HK-2 (cell line): ENCODE measurements at regions not wholly inside any gene's neighbourhood (a gene's known extent, or its start where the extent isn't known, plus 50 kb on each side); places are given as distances from the start of the nearest gene placed in this dataset.

Experiments used
- DNase-seq: peaks from one replicate; pipeline ENCODE4 v3.0.0-alpha.2; 2018; ENCODE audit not compliant: unreplicated experiment

DNA sequence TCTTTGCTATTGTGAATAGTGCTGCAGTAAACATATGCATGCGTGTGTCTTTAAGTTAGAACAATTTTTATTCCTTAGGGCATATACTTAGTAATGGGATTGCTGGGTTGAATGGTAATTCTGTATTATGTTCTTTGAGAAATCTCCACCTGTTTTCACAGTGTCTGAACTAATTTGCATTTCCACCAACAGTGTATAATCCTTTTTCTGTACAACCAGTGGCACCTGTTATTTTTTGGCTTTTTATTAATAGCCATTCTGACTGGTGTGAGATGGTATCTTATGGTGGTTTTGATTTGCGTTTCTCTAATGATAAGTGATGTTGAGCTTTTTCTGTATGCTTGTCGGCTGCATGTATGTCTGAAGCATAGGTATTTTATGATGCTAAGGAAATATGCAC, 820.8 kb upstream of the MAP3K7 start:
- DNase-seq = no peak

DNA sequence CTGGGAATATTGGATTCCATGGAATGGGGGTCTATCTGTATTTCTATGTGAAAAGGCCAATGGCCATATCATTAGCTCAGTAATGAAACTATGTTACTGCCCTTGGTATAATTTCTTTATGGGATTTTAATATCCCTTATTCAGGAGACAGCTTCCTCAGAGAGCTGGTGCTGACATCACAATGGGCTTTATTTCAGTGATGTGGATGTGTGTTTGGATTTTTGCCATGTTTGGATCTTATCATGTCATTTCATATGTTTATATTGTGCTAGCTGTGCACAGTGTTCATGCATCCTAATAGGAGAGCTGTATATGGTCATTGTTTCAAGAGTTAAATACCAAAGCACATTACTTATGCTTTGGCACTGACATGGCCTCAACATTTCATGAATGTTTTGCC, 806.1 kb upstream of the MAP3K7 start:
- no peak for DNase-seq

DNA sequence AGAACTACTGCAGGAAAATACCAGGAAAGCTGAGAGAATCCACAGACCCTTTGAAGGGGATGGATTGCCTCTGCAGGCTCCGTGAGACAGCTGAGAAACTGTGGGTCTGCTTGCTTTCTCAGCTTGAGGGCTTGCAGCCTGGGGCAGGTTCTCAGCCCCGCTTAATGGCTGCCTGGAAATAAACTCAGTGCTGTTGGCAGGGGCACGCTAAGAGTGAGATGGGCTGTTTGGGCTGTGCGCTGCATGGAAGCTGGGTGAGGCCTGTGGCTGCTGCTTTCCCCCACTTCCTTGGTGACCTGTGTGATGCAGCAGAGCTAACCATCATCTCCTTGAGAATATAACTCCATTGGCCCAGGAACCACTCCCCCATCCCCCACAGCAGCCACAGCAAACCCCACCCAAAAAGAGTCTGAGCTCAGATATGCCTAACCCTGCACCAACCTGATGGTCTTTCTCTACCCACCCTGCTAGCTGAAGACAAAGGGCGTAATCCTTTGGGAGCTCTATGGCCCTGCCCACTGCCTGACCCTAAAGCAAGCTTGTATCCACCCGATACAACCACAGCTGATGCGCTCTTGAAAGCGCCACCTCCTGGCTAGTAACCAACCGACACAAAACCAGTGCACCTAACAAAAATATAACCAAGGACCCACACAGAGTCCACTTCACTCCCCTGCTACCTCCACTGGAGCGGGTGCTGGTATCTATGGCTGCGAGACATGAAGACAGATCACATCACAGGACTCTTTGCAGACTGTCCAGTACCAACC, 800.6 kb upstream of the MAP3K7 start:
- DNase-seq = no peak

DNA sequence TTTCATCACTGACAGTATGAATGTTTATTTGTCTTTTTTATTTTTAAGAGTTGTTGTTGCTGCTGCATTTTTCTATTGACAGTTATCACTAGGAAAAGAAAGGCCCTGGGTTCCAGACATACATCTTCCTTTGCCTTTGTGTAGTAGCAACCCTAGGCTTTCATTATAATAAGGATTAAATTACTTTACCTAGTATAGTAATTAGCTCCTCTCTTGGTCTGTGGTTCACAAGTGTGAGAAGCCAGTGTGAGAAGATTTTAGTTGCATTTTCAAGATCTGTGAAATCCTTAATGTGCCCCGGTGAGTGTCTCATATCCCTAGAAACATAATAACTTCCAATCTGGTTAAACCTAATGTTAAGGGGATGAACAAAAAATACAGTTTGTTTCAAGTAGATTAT, 799.3 kb upstream of the MAP3K7 start:
- no peak for DNase-seq

DNA sequence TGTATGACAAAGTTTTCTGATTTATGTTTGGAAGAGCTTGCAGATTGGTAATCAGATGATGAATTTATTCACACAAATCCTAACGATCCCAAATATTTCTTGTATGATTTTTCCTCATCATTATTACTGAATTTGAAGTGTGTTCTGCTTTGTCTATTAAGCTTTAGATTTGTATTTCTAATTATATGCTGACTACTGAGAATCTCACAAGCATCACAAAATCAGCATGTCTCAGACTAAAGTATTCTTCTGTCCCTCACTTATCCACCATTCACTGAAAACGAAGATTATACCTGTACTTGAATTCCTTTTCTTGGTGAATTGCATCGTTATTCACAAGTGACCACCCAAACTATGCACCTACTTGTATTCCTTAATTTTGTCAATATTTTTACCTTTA, 796.3 kb upstream of the MAP3K7 start:
- DNase-seq = no peak

DNA sequence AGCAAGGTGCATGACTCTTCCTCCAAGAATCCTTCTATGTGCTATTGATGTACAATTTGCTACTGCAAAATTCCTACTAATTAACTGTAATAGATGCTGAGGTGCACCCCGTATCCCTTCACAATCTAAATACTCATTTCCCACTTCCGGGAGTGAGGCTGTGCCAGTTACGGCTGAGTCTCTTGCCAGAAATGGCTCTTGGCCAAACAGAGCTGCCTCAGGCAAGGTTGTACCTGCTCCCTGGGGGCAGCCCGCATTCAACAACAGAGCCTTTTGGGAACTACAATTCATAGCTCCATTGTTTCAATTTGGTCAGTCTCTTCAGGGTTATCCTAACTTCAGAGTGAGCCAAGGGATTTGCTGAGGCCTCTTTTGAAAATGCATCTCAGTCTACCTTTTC, 789.8 kb upstream of the MAP3K7 start:
- DNase-seq = no peak

DNA sequence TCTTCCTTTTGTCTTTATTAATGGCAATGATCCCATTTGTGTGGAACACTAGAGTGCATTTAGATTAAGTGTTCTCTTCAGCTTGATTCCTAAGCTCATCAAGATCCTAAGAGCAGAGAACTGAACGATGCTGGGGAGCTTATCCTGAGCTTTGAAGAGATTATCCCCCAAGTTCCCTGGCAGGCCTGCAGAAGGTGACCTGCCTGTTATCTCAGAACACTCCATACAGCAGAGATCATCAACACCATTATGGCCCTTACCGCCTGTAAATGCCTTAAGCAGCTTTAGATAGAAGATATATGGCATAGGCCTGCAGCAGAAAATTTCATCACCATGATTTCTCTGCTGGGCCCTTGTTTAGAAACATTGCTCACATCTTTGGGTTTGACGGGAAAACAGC, 779.9 kb upstream of the MAP3K7 start:
- DNase-seq = no peak

DNA sequence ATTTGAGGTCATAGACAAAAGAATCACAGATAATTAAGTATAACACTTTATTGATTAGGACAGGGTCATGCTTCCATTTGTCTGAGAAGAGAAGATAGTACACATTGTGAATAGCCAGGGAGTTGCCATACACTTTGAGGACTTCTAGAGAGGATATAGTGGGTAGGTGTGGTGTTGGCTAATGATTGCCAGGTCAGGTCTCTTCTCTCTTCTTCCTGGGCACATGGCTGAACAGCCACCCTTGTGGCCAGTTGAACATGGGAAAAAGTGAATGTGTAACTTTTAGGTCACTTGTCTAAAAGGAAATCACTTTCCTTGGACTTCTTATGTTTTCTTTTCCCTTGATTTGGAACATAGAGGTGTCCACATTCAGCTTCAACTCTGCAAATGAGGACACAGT, 772.1 kb upstream of the MAP3K7 start:
- DNase-seq = peak; percentile 11

DNA sequence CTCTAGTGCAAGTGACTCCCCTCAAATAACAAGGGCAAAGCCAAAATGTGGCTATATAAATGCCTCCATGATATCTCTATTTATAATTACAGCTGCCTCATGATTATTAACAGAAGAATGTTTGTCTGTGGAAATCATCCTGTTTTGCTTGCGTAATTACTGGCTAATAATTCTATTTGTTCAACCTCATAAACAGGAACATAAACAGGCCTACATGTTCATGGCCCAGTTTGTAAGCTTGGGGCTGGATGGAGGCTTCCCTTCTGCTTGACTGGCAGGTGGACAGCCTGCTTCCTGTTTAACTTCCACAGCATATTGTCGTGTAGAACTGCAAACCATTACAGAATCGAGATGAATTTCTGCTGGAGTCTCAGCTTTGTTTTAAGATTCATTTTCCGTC, 766.0 kb upstream of the MAP3K7 start:
- no peak for DNase-seq

DNA sequence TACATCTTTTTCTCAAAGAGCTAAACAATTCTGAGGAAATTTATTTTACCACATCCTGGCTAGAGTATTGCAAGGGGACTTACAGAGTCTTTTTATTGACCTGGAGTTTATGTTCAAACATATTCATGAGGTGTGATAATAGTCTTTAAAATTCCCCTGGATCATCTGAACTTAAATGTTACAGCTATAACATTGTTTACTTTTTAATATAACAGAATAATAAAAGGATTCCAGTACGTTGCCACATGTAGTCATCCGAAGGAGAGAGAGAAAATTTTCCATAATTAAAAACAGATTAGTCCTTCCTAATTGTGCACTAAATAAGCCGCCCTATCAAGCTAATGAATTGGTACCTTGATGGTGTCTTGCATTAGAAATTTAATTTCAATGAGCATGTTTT, 765.4 kb upstream of the MAP3K7 start:
- no peak for DNase-seq

DNA sequence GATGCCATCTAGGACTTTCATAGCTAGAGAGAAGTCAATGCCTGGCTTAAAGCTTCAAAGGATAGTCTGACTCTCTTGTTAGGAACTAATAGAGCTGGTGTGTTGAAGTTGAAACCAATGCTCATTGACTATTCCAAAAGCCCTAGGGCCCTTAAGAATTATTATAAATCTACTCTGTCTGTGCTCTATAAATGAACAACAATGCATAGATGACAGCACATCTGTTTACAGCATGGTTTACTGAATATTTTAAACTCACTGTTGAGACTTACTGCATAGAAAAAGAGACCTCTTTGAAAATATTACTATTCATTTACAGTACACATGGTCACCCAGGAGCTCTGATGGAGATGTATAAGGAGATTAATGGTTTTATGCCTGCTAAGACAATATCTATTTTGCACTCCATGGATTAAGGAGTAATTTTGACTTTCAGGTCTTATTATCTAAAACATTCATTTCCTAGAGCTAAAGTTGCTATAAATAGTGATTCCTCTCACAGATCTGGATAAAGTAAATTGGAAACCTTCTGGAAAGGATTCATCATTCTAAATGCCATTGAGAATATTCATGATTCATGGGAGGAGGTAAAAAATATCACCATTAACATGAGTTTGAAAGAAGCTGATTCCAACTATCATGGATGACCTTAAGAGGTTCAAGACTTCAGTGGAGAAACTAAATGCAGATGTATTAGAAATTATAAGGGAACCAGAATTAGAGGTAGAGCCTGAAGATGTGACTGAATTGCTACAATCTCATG, 763.5 kb upstream of the MAP3K7 start:
- DNase-seq = no peak

DNA sequence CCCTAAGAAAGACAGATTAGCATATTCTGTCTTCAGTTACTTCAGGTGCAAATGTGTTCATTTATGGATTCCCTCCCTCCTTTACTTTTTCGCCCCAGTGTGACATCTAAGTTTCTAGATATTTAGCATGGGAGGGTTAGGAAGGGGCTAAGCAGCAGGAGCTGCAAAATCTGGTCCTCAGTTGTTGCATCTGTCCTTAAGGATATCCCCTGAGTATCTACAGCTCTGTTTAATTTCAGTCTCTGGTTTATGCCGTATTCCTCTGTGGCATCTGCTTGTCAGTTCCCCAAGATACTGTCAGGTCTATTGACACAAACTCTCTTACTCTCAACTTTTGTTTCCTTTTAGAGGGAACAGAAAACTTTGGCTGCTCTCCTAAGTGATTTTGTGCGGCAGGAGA, 754.6 kb upstream of the MAP3K7 start:
- DNase-seq = no peak

DNA sequence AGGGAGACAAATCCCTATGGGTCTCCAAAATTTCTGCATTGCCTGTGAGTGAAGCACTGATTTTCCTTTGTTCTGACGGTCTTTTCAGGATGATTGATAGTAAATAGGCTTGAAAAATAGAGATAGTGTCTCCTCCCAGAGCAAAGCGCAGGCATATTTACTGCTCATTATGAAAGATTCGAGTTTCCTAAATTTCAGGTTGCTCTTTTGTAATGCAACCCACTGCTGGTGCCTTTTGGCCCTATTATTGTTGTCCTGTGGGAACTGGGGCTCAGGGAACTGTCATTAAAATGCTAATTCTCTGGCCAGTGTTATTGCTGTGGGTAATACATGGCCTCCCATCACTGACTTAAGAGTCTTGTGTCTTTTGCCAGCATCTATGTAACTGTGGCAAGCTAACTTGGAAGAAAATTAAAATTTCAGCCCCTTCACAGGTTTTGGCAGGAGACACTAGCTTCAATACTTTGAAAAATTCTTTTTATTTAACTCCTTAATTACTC, 754.1 kb upstream of the MAP3K7 start:
- DNase-seq = no peak

DNA sequence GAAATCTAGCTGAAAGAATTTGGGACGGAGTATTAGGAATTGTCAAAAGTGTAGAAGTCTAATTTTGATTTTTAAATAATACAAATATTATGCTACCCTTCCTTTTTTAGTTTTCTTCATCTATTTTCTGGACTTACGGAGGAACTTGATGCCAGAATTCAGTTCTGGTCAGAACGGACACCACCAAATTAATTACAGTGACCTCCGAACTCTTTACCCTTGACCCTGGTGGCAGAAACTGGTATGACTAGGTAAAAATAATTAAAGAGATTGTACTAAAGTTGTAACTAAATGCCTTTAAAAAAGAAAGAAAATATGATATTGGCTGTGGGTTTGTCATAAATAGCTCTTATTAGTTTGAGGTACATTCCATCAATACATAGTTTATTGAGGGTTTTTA, 751.1 kb upstream of the MAP3K7 start:
- no peak for DNase-seq

DNA sequence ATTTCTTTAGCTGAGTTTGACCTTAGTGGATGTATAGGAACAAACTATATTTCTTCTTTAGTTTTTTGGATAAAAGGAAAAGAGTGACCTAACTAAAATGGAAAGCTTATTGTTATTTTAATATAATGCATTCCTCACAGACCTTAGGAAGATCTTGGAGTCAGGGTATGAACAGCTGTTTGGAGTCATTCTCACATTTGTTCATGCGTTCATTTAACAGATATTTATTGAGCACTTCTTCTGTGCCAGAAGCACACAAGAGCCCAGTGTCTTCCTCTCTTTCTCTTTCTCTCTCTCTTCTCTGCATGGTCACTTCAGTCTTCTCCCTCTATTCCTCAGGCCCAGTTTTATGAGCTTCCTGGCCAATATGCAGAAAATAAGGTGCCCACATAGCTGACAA, 744.0 kb upstream of the MAP3K7 start:
- no peak for DNase-seq

DNA sequence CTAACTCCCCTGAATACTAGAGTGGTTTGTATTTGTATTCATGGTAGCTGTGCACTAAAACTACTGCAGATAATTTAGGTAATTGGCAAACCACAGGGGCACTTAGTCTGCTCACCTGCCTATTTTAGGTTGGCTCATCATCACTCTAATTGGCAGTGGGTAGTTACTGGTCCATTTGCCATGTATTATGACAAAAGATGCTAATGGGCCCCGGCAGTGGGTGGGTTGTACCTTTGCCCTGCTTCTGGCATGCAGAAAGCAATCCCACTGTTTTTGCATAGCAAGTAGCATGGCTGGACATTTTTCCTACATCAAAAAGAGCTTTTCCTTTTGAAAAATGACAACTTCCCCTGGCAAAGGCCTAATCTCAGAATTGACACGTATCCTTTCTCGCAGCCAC, 741.4 kb upstream of the MAP3K7 start:
- DNase-seq = no peak

DNA sequence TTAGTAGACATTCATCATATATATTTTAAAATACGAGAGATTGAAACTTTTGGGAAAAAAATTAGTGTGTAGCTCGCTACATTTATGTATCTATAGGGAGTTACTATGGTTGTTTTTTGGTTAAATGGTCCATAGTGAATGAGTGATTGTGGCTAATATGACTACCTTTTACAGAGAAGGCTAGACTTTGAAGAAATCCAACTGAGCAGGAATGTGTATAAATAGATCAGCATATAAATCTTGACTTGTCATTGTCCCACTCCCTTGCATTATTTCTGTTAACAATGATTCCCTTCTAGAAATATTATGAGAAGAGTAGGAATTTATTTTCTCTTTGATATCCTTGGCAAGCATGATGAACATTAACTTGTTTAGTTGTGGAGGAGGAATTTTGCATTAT, 737.8 kb upstream of the MAP3K7 start:
- no peak for DNase-seq

DNA sequence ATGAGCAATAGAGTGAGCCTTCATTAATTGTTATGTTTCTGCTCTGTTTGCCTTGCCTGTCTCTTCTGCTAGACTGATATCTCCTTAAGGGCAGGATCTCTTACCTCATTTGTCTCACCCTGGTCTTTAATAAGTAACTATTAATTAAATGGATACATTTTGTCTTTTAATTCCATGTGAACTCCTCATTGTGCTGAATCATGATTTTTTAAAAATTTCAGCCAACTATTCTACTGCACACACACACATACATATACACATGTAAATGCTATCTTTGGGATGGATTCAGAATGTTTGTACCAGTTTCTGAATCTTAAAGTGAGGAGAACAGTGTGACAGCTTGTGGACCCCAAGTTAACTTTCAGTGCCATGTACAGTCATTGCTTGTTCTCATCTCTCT, 731.1 kb upstream of the MAP3K7 start:
- DNase-seq = no peak

DNA sequence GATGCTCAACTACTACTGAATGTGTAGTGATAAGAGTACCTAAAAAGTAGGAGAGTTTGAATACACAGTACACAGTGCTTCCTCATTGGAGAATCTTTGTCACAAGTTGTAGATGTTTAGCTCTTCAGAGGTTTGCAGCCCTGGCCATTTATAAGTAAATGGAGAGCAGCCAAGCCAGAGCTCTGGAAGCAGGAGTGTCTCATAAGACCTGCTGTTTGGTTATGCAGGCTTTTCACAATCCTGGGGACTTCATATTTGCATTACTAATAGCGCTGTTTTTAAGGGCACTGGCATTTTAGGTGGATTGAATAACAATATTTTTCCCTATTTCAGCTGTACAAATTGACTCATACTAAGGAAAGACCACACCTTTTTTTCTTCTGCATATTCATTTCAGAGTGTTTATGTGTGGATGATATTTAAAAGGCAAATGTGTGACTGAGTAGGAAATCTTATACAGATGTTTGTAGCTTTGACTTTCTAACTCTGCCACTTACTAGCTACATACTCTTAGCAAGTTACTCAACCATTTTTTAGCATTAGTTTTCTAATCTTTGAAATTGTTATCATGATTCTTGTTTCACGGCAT, 730.5 kb upstream of the MAP3K7 start:
- no peak for DNase-seq

DNA sequence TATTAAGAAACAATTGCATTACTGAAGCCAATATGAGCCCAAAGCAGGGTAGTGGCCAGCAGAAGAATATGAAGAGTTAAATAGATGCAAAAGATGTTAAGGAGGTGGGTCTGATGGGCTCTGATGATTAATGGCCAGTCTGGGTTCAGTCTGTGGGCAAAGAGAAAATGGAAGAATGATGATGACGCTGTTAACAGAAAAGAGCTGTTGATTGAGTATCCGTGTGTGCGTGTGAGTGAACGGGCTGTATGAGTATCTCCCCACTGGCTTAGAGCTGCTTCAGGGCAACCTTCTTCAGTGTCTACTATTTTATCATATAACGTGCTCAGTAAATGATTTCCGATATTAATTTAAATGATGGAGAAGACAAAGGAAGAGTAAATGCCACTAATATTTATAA, 723.3 kb upstream of the MAP3K7 start:
- no peak for DNase-seq

DNA sequence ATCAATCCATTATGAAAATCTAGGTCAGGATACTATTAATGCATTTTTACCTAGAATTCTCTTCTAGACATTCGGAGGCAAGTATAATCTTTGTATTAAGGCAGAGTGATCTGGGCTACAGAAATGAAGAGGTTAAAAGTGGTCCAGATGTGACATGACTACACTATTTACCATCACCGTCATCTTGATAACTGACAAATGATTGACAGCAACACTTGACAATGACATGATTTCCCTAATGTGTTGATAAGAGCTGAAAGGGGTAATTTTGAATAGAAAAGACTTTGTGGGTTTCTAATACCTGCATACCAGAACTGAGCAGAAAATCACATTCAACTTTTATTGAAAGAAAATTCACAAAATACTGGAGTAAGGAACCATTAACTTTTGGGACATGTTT, 718.9 kb upstream of the MAP3K7 start:
- DNase-seq = no peak

DNA sequence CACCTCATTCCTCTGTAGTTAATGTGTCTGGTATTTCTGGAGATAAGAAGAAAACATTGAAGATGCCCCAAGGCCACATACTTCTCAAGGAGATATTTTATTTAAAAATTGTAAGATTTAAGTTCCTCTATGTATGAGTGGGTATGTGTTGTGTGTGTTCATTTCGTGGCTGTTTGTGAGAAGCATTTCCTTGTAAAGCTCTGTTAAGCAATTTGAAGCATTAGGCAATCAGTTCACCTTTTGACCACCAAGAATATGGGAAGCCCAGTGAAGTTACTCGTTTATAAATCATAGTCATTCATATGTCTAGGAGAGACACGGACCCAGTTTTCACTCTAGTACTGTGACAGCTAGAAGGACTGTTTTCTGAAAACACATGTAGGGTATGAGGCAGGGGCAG, 717.6 kb upstream of the MAP3K7 start:
- no peak for DNase-seq

DNA sequence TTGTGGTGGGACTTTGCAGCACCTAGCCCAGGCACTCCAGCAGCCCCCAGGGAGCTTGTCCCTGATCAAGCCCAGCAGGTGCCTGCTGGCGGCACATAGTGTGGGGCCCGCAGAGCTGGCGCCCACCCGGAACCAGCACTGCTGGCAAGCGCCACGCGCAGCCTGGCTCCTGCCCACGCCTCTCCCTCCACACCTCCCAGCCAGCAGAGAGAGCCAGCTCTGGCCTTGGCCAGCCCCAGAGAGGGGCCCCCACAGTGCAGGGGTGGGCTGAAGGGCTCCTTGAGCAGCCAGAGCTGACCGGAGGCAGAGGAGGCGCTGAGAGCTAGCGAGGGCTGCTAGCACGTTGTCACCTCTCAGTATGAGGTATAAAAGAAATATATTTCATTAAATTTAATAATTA, 716.5 kb upstream of the MAP3K7 start:
- no peak for DNase-seq
